ENCODE measurements at regions not wholly inside any gene's neighbourhood (a gene's known extent, or its start where the extent isn't known, plus 50 kb on each side); places are given as distances from the start of the nearest gene placed in this dataset.

GRCh38 chr1:95703046-95703445, 469.0 kb downstream of the RWDD3 start:
- TF ChIP-seq CTCF (IDR thresholded peaks at IDR 0.05) (no peak), EP300 (IDR thresholded peaks at IDR 0.05) (no peak)
